ENCODE measurements at regions not wholly inside any gene's neighbourhood (a gene's known extent, or its start where the extent isn't known, plus 50 kb on each side); places are given as distances from the start of the nearest gene placed in this dataset.

DNA sequence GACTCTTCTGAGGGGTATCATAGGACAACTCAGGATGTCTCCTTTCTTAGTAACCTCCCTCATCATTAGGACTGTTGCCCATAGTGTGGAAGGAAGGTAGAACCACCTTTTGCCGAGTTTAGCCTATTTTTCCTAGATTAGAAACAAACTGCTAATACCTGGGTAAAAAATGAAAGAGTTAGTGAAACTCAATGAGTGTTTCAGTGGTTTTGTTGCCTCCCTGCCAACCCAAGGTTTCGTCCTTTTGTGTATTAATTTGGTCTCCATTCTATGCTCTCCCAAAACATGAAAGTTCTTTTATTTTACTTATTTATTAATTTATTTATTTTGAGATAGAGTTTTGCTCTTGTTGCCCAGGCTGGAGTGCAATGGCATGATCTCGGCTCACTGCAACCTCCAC, 174.9 kb upstream of the KCNJ16 start:
- TF ChIP-seq, protein P1, sequence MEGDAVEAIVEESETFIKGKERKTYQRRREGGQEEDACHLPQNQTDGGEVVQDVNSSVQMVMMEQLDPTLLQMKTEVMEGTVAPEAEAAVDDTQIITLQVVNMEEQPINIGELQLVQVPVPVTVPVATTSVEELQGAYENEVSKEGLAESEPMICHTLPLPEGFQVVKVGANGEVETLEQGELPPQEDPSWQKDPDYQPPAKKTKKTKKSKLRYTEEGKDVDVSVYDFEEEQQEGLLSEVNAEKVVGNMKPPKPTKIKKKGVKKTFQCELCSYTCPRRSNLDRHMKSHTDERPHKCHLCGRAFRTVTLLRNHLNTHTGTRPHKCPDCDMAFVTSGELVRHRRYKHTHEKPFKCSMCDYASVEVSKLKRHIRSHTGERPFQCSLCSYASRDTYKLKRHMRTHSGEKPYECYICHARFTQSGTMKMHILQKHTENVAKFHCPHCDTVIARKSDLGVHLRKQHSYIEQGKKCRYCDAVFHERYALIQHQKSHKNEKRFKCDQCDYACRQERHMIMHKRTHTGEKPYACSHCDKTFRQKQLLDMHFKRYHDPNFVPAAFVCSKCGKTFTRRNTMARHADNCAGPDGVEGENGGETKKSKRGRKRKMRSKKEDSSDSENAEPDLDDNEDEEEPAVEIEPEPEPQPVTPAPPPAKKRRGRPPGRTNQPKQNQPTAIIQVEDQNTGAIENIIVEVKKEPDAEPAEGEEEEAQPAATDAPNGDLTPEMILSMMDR (IDR thresholded peaks at IDR 0.05), result no peak
- TF ChIP-seq POLR2AphosphoS5 (IDR thresholded peaks at IDR 0.05), result no peak
- no peak for TF ChIP-seq POLR2A (IDR thresholded peaks at IDR 0.05)

Data from upper lobe of left lung (tissue), 4 donors.